ENCODE measurements at regions not wholly inside any gene's neighbourhood (a gene's known extent, or its start where the extent isn't known, plus 50 kb on each side); places are given as distances from the start of the nearest gene placed in this dataset.

DNA sequence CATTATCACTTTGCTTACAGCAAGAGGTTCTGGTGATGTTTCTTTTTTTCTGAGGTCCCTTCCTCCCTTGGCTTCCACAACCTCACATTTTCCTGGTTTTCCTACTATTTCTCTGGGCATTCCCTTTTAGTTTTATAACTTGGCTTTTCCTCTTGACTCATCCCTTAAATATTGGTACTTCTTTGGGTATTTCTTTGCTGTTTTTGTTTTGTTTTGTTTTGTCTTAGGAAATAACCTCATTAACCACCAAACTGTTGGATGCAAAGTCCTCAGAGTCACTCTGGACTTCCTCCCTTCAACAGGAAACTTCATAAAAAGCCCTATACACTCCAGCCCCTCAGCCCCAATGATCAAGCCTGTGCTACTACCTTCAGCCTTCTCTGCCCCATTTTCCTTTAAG, 211.1 kb downstream of the DUSP10 start:
- no peaks in the 10 kb centered on the region for H3K27me3 ChIP-seq
- ATAC-seq (ENCODE audit: low FRiP score in 2 of 2) (no peak), DNase-seq (no peak)
- H3K27ac ChIP-seq = no peak overlapping the region
- H3K36me3 ChIP-seq = no peaks in the 10 kb centered on the region
- no peak overlapping the region for H3K4me3 ChIP-seq
- TF ChIP-seq, protein P1, sequence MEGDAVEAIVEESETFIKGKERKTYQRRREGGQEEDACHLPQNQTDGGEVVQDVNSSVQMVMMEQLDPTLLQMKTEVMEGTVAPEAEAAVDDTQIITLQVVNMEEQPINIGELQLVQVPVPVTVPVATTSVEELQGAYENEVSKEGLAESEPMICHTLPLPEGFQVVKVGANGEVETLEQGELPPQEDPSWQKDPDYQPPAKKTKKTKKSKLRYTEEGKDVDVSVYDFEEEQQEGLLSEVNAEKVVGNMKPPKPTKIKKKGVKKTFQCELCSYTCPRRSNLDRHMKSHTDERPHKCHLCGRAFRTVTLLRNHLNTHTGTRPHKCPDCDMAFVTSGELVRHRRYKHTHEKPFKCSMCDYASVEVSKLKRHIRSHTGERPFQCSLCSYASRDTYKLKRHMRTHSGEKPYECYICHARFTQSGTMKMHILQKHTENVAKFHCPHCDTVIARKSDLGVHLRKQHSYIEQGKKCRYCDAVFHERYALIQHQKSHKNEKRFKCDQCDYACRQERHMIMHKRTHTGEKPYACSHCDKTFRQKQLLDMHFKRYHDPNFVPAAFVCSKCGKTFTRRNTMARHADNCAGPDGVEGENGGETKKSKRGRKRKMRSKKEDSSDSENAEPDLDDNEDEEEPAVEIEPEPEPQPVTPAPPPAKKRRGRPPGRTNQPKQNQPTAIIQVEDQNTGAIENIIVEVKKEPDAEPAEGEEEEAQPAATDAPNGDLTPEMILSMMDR (IDR thresholded peaks at IDR 0.05) = no peak
- TF ChIP-seq POLR2A (IDR thresholded peaks at IDR 0.05) (no peak), EP300 (IDR thresholded peaks at IDR 0.05) (no peak), POLR2AphosphoS5 (IDR thresholded peaks at IDR 0.05) (no peak)
- no peaks in the 10 kb centered on the region for H3K9me3 ChIP-seq
- H3K4me1 ChIP-seq = no peaks in the 10 kb centered on the region

DNA sequence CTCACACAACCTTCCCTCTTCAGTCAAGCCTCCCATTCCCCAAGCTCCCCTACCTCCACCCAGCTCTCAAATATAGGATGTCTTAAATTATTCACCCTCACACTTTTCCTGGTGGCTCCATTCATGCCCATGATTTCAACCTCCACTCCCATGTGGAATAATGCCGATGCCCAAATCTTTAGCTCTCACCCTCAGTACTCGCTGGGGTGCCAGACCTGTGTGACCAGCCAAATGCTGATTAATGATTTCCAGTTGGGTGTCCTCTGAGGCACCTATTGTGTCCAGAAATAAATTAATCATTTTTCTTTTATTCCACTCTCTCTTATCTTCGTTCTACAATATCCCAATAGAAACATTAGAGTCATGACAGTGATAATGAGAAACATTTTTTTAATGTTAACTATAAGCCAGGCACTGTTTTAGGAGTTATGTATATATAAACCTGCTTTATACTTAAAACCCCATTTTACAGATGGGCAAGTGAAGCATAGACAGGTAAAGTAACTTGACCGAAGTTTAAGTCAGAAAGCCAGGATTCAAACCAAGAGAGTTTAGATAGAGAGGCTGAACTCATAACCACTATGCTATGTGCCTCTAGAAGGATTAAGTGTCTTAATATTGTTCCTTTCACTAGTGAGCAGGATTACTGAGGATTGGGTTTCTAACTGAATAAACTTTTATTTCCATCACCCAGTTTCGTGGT, 209.7 kb downstream of the DUSP10 start:
- TF ChIP-seq POLR2A (IDR thresholded peaks at IDR 0.05) (no peak), EP300 (IDR thresholded peaks at IDR 0.05) (no peak), POLR2AphosphoS5 (IDR thresholded peaks at IDR 0.05) (no peak)
- TF ChIP-seq, protein P1 (IDR thresholded peaks at IDR 0.05) = no peak

DNA sequence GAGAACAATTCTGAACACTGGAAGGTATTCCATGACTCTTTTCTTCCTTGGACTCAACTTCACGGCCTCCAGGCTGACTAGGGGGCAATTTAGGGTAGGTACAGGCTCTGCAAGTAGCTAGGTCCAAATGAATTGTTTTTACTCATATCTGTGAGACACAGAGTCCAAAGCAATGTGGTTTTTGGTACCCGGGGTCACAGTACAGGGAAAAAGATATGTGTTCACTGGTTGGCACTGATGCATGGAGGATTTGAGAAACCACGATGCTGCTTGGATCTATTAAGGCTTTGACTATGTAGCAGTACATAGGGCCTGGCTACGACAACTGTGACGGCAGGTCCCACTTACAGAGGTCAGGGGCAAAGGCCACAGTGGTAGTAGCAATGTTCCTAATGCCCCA, 200.6 kb downstream of the DUSP10 start:
- ATAC-seq (ENCODE audit: low FRiP score in 2 of 2) (no peak), DNase-seq (no peak)
- H3K27me3 ChIP-seq = no peaks in the 10 kb centered on the region
- no peaks in the 10 kb centered on the region for H3K36me3 ChIP-seq
- TF ChIP-seq POLR2AphosphoS5 (IDR thresholded peaks at IDR 0.05) (no peak), EP300 (IDR thresholded peaks at IDR 0.05) (no peak), POLR2A (IDR thresholded peaks at IDR 0.05) (no peak)
- TF ChIP-seq, protein P1 (IDR thresholded peaks at IDR 0.05) = no peak
- H3K27ac ChIP-seq = no peak overlapping the region
- no peaks in the 10 kb centered on the region for H3K9me3 ChIP-seq
- WGBS, 2 donors = 94 to 97% methylated on average over 5 of the region's 5 CpGs
- no peaks in the 10 kb centered on the region for H3K4me1 ChIP-seq
- no peak overlapping the region for H3K4me3 ChIP-seq

More for the DNA sequence above, 209.7 kb downstream of the DUSP10 start:
- Histone ChIP-seq H3K27me3 (no peaks in the 10 kb centered on the region), H3K9me3 (no peaks in the 10 kb centered on the region), H3K36me3 (no peaks in the 10 kb centered on the region), H3K4me1 (no peaks in the 10 kb centered on the region), H3K27ac (no peak overlapping the region), H3K4me3 (no peak overlapping the region)
- ATAC-seq (ENCODE audit: low FRiP score in 2 of 2) (no peak), DNase-seq (no peak)
- WGBS, 2 donors = 89 to 92% methylated on average over 5 of the region's 5 CpGs

DNA sequence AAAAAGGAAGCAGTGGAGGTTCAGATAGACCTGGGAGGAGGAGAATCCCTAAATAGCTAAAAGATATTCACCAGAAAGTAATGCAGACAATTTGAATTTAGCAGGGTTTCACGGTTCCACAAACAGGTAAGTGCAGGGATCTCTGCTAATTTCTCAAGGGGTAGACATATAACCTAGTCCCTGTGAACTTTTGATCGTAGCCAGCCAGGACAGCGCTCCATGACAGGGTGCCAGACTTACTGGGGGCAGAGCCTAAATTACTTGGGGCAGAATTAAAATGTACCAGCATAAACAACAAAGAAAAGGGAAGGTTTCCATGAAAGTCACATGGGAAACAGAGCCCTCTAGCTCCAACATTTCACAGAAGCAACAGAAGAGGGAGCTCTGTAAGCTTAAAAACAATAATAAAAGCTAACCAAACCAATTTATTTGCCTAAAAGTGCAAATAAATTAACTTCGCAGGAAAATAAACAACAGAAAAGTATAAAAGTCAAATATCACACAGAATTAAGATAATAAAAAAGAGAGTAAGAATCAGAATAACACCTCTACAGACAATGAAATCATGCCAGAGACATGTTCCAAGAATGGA, 198.3 kb downstream of the DUSP10 start:
- no peaks in the 10 kb centered on the region for H3K36me3 ChIP-seq
- H3K27me3 ChIP-seq = no peaks in the 10 kb centered on the region
- H3K27ac ChIP-seq = no peak overlapping the region
- ATAC-seq (ENCODE audit: low FRiP score in 2 of 2) (peak in 1 of 2 donors; percentile 56), DNase-seq (no peak)
- WGBS, 2 donors = 54% methylated on average over 4 of the region's 4 CpGs
- H3K4me3 ChIP-seq = no peak overlapping the region
- H3K9me3 ChIP-seq = no peaks in the 10 kb centered on the region
- no peaks in the 10 kb centered on the region for H3K4me1 ChIP-seq
- no peak for TF ChIP-seq EP300 (IDR thresholded peaks at IDR 0.05)
- TF ChIP-seq, protein P1 (IDR thresholded peaks at IDR 0.05) = peak in 5 of 6 experiments; percentile 16 to 39 (median 27)

DNA sequence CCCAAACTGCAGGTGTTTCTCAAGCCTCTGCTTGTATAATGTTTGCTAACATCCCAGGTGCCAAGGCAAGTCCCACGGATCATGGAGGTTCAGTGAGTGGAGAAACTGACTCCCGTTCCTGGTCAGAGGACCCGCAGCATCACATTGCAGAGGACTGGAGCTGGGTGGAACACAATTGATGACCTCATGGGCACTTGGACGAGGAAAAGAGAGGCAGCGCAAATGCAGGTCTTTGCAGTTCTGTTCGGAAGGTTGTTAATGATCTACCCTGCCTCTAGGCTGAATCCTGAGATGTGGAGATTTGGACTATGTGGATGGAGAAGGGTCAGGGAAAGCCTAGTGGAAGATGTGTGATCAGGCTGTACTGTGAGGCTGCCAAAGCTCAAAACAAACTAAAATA, 192.9 kb downstream of the DUSP10 start:
- no peaks in the 10 kb centered on the region for H3K27me3 ChIP-seq
- no peak for DNase-seq
- ATAC-seq (ENCODE audit: low FRiP score in 2 of 2) = no peak
- no peak overlapping the region for H3K27ac ChIP-seq
- H3K9me3 ChIP-seq = no peaks in the 10 kb centered on the region
- 79 to 91% methylated on average over 6 of the region's 6 CpGs for WGBS, 2 donors
- no peak overlapping the region for H3K4me3 ChIP-seq
- TF ChIP-seq POLR2AphosphoS5 (IDR thresholded peaks at IDR 0.05) (no peak), POLR2A (IDR thresholded peaks at IDR 0.05) (no peak), EP300 (IDR thresholded peaks at IDR 0.05) (no peak)
- TF ChIP-seq, protein P1 (IDR thresholded peaks at IDR 0.05) = no peak
- no peaks in the 10 kb centered on the region for H3K36me3 ChIP-seq
- no peaks in the 10 kb centered on the region for H3K4me1 ChIP-seq

All from upper lobe of left lung (tissue), 6 donors.